Keratinocyte (primary cell): ENCODE measurements at regions not wholly inside any gene's neighbourhood (a gene's known extent, or its start where the extent isn't known, plus 50 kb on each side); places are given as distances from the start of the nearest gene placed in this dataset.

Source experiments
- DNase-seq: peaks from one replicate; pipeline ENCODE4 v3.0.0-alpha.2; 2011; ENCODE audit warnings: low read depth, missing footprints, low spot score
- FAIRE-seq: peaks from 2 replicates; lab custom pipeline; 2011; peaks lifted over from hg19 to GRCh38; lab: Jason Lieb, UNC
- H2AFZ ChIP-seq: 2 replicates; pipeline ENCODE4 v1.6.0; 2012; ENCODE audit warnings: low read length, control low read depth, inconsistent platforms; ENCODE audit not compliant: control insufficient read depth
- H3K27ac ChIP-seq: 2 replicates; pipeline ENCODE4 v1.5.1; 2011; ENCODE audit warnings: low read length; ENCODE audit not compliant: control insufficient read depth, insufficient read depth
- H3K27me3 ChIP-seq: 3 replicates; pipeline ENCODE4 v1.6.0; 2011; ENCODE audit warnings: low read length; ENCODE audit not compliant: control insufficient read depth, insufficient read depth; ENCODE audit errors: extremely low read depth
- H3K36me3 ChIP-seq, 2 experiments: 2 replicates in 1 of 2; 3 replicates in 1 of 2; pipeline ENCODE4 v1.5.1; 2011; ENCODE audit warnings: low read length in 2 of 2, mild to moderate bottlenecking in 1 of 2; ENCODE audit not compliant: control insufficient read depth in 2 of 2, insufficient read depth in 2 of 2; ENCODE audit errors: extremely low read depth in 1 of 2
- H3K4me1 ChIP-seq: 3 replicates; pipeline ENCODE4 v1.5.1; 2011; ENCODE audit warnings: low read length; ENCODE audit not compliant: control insufficient read depth, insufficient read depth; ENCODE audit errors: extremely low read depth
- H3K4me2 ChIP-seq: 3 replicates; pipeline ENCODE4 v1.6.0; 2011; ENCODE audit warnings: low read depth, low read length; ENCODE audit not compliant: control insufficient read depth, insufficient read depth; ENCODE audit errors: extremely low read depth
- H3K4me3 ChIP-seq, 3 experiments: fragments of 200-600 bp in 1 of 3; sonication (generic) in 1 of 3; 2 replicates in 2 of 3; 3 replicates in 1 of 3; pipeline ENCODE4 v1.5.1; 2011 to 2016; ENCODE audit warnings: low read length in 3 of 3, mild to moderate bottlenecking in 3 of 3, control low read depth in 2 of 3, inconsistent platforms in 1 of 3, low read depth in 1 of 3, mixed read lengths in 1 of 3, mixed run types in 1 of 3, moderate library complexity in 1 of 3; ENCODE audit not compliant: control insufficient read depth in 2 of 3, insufficient read depth in 2 of 3; ENCODE audit errors: extremely low read depth in 1 of 3
- H3K79me2 ChIP-seq: 2 replicates; pipeline ENCODE4 v1.6.0; 2012; ENCODE audit warnings: low read length; ENCODE audit not compliant: control insufficient read depth, insufficient read depth
- H3K9ac ChIP-seq: 3 replicates; pipeline ENCODE4 v1.6.0; 2011; ENCODE audit warnings: low read length; ENCODE audit not compliant: control insufficient read depth, insufficient read depth; ENCODE audit errors: extremely low read depth
- H3K9me1 ChIP-seq: 3 replicates; pipeline ENCODE4 v1.6.0; 2011; ENCODE audit warnings: low read length; ENCODE audit not compliant: control insufficient read depth, insufficient read depth; ENCODE audit errors: extremely low read depth
- H3K9me3 ChIP-seq: 2 replicates; pipeline ENCODE4 v1.5.1; 2012; ENCODE audit warnings: low read depth, low read length; ENCODE audit not compliant: control insufficient read depth
- H4K20me1 ChIP-seq: 3 replicates; pipeline ENCODE4 v1.6.0; 2011; ENCODE audit warnings: low read length; ENCODE audit not compliant: control insufficient read depth, insufficient read depth; ENCODE audit errors: extremely low read depth
- CTCF ChIP-seq, 3 experiments: IDR thresholded peaks in 1 of 3; conservative IDR thresholded peaks in 1 of 3; optimal IDR thresholded peaks in 1 of 3; 2 replicates in 2 of 3; 3 replicates in 1 of 3; pipeline versions ENCODE3 to v1.5.1; 2011; ENCODE audit warnings: low read length in 3 of 3, mild to moderate bottlenecking in 3 of 3, moderate library complexity in 2 of 3, control low read depth in 1 of 3, inconsistent platforms in 1 of 3; ENCODE audit not compliant: insufficient read depth in 2 of 3; ENCODE audit errors: extremely low read depth in 1 of 3
- EZH2 ChIP-seq: IDR thresholded peaks from one replicate; pipeline ENCODE4 v1.6.1; 2012; ENCODE audit warnings: inconsistent platforms, mild to moderate bottlenecking, low read length, moderate library complexity
- dilution Hi-C: fragments of 300-500 bp; cut with MboI; formaldehyde crosslinking; loops from one replicate; pipeline ENCODE4 v1.7.0; 2020; ENCODE audit warnings: low sequenced_read_pairs; ENCODE audit not compliant: extremely low pct_ligation_motif_present

DNA sequence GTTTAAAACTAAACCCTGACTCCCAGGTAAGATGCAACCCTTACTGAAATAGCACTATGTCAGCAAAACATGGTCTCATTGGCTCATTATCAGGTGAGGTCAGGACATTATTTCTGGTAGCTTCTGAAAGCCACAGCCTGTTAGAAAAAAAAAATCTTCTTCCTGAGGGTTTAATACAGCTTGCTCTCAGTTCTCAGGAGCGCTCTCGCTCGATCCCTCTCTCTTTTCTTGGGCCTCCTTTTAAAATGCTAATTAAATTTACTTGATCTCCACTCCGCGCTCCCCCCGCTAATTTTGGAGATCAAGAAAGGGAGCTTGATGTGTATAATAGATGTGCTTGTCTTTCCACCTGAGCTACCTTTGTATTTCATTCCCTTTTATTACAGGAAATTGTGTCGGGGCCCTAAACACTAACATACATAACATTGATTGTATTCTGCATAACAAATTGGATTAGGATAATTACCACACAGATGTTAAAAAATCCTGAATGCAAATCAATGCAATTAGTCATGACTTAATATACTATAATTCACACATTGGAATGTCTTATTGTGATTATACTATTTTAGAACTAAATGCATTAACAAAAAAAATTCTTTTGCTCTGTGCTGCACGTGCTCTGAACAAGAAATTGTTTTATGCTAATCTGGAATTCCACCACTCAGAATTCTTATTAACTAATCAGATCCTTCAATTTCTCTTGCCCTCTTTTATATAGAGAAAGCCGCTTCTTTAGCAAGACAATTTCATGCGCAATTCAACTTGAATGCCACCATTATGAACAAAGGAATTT lies 101.6 kb upstream of the TEX13D start:
- Histone ChIP-seq H3K36me3 (no peaks in the 10 kb centered on the region), H3K4me3 (no peak overlapping the region), H3K9me1 (no peaks in the 10 kb centered on the region), H3K4me2 (no peak overlapping the region), H3K9ac (no peak overlapping the region), H2AFZ (no peak overlapping the region), H4K20me1 (no peaks in the 10 kb centered on the region), H3K4me1 (peaks cover 4% of the 10 kb centered on the region), H3K27ac (no peak overlapping the region), H3K27me3 (no peaks in the 10 kb centered on the region), H3K9me3 (no peaks in the 10 kb centered on the region), H3K79me2 (no peaks in the 10 kb centered on the region)
- DNase-seq (no peak), FAIRE-seq (no peak)
- TF ChIP-seq EZH2 (no peak), CTCF (optimal IDR thresholded peaks at IDR 0.05 in 1 of 3, IDR thresholded peaks at IDR 0.05 in 1 of 3, conservative IDR thresholded peaks at IDR 0.05 in 1 of 3; ENCODE audit: extremely low read depth in 1 of 3, insufficient read depth in 2 of 3, low read length in 3 of 3) (no peak)
- dilution Hi-C loops: no loop called here

DNA sequence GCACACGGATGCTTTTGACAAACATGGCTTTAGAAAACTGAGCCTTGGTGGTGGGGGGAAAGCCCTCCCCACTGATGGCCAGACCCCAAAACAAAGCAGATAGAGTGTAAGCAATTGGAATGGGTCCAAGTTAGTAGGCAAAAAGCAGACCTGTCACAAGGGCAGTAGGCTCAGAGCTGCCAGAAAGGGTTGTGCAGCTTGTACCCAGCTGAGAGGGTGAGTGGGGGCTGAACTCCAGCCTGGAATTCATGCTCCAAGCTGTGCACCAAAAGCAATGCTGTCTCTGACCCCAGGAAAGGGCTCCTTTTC lies 101.1 kb upstream of the TEX13D start:
- H3K9me3 ChIP-seq: no peaks in the 10 kb centered on the region
- DNase-seq: no peak
- no peak overlapping the region for H3K27ac ChIP-seq
- H3K9me1 ChIP-seq: no peaks in the 10 kb centered on the region
- H3K4me2 ChIP-seq: no peak overlapping the region
- H3K27me3 ChIP-seq: no peaks in the 10 kb centered on the region
- no peak overlapping the region for H3K4me3 ChIP-seq
- no peaks in the 10 kb centered on the region for H4K20me1 ChIP-seq
- H2AFZ ChIP-seq: no peak overlapping the region
- H3K4me1 ChIP-seq: peaks cover 4% of the 10 kb centered on the region
- dilution Hi-C loops: no loop called here
- H3K79me2 ChIP-seq: no peaks in the 10 kb centered on the region
- no peak for FAIRE-seq
- no peak overlapping the region for H3K9ac ChIP-seq
- TF ChIP-seq EZH2 (no peak), CTCF (optimal IDR thresholded peaks at IDR 0.05 in 1 of 3, IDR thresholded peaks at IDR 0.05 in 1 of 3, conservative IDR thresholded peaks at IDR 0.05 in 1 of 3; ENCODE audit: extremely low read depth in 1 of 3, insufficient read depth in 2 of 3, low read length in 3 of 3) (no peak)
- no peaks in the 10 kb centered on the region for H3K36me3 ChIP-seq
